PC-3 (cell line): ENCODE measurements at regions not wholly inside any gene's neighbourhood (a gene's known extent, or its start where the extent isn't known, plus 50 kb on each side); places are given as distances from the start of the nearest gene placed in this dataset.

ENCODE experiments used
- ATAC-seq: fragments of 200-7000 bp; cut with Tn5 transposase; 2 replicates; pipeline ENCODE4 v1.9.1; 2020; ENCODE audit warnings: mild to moderate bottlenecking, moderate library complexity
- BruUV-seq: library from RNA; stranded (reverse); fragments of 400-500 nt; replicated peaks from 2 replicates; lab custom pipeline; 2021; lab: Mats Ljungman, UMichigan
- CTCF ChIA-PET: fragments of 300-600 bp; sonication (Branson Sonifier 250); formaldehyde crosslinking; loops from one replicate; lab custom pipeline; 2022; ENCODE audit warnings: antibody characterized with exemption; lab: Charles Lee
- POLR2A ChIA-PET: fragments of 300-600 bp; sonication (Branson Sonifier 250); formaldehyde crosslinking; loops from one replicate; lab custom pipeline; 2022; ENCODE audit warnings: antibody characterized with exemption; ENCODE audit not compliant: unreplicated experiment; lab: Charles Lee
- DNase-seq: peaks from one replicate; pipeline ENCODE4 v3.0.0-alpha.2; 2015
- H2AFZ ChIP-seq: fragments of 300-600 bp; sonication (generic); 2 replicates; pipeline ENCODE4 v1.6.0; 2016; ENCODE audit warnings: antibody characterized with exemption, low read length
- H3F3A ChIP-seq: fragments of 300-600 bp; sonication (generic); one replicate; pipeline ENCODE4 v1.6.0; 2017; ENCODE audit warnings: antibody characterized with exemption, low read length, control low read depth, mild to moderate bottlenecking; ENCODE audit not compliant: unreplicated experiment
- H3K27ac ChIP-seq: fragments of 300-600 bp; sonication (generic); 2 replicates; pipeline ENCODE4 v1.5.1; 2016; ENCODE audit warnings: mild to moderate bottlenecking, low read length
- H3K27me3 ChIP-seq: fragments of 300-600 bp; sonication (generic); 2 replicates; pipeline ENCODE4 v1.6.1; 2016; ENCODE audit warnings: low read length, mixed read lengths
- H3K36me3 ChIP-seq: fragments of 300-600 bp; sonication (generic); 2 replicates; pipeline ENCODE4 v1.6.1; 2016; ENCODE audit warnings: low read depth, mixed run types, low read length, mixed read lengths
- H3K4me1 ChIP-seq: fragments of 300-600 bp; sonication (generic); 2 replicates; pipeline ENCODE4 v1.5.1; 2016; ENCODE audit warnings: low read length; ENCODE audit not compliant: insufficient read depth
- H3K4me2 ChIP-seq: fragments of 300-600 bp; sonication (generic); 2 replicates; pipeline ENCODE4 v1.6.0; 2016; ENCODE audit warnings: low read length
- H3K4me3 ChIP-seq: fragments of 300-600 bp; sonication (generic); 2 replicates; pipeline ENCODE4 v1.5.1; 2016; ENCODE audit warnings: mild to moderate bottlenecking, low read length, mixed read lengths
- H3K79me2 ChIP-seq: fragments of 300-600 bp; sonication (generic); 2 replicates; pipeline ENCODE4 v1.6.1; 2017; ENCODE audit warnings: low read length, mixed read lengths
- H3K9ac ChIP-seq: fragments of 300-600 bp; sonication (generic); 2 replicates; pipeline ENCODE4 v1.6.0; 2016; ENCODE audit warnings: mild to moderate bottlenecking, low read length
- H3K9me2 ChIP-seq: fragments of 300-600 bp; sonication (generic); replicated peaks from 2 replicates; pipeline ENCODE4 v1.6.1; 2016; ENCODE audit warnings: mixed run types, low read length, mixed read lengths
- H3K9me3 ChIP-seq: fragments of 300-600 bp; sonication (generic); 2 replicates; pipeline ENCODE4 v1.6.1; 2016; ENCODE audit warnings: low read length, mixed read lengths
- H4K20me1 ChIP-seq: fragments of 300-600 bp; sonication (generic); 2 replicates; pipeline ENCODE4 v1.6.1; 2016; ENCODE audit warnings: low read length, mixed read lengths
- EZH2 ChIP-seq: fragments of 300-600 bp; sonication (generic); IDR thresholded peaks from one replicate; pipeline ENCODE4 v1.6.1; 2017; ENCODE audit warnings: antibody characterized with exemption, mild to moderate bottlenecking, low read length; ENCODE audit not compliant: unreplicated experiment
- EZH2phosphoT487 ChIP-seq: fragments of 300-600 bp; sonication (generic); IDR thresholded peaks from 2 replicates; pipeline ENCODE4 v1.6.1; 2018; ENCODE audit warnings: mild to moderate bottlenecking, antibody characterized with exemption, low read length, borderline replicate concordance
- intact Hi-C: fragments of 100-400 bp; cut with micrococcal nuclease; formaldehyde crosslinking; loops from 2 replicates; pipeline ENCODE4 v1.9.0; 2023
- TF ChIP-seq, protein P1 (sequence below): fragments of 300-600 bp; sonication (generic); conservative IDR thresholded peaks from 2 replicates; pipeline ENCODE4 v1.5.1; 2017; ENCODE audit warnings: antibody characterized with exemption, low read depth, mild to moderate bottlenecking, low read length

GRCh38 chr3:59658274-59658673 lies 608.4 kb upstream of the CFAP20DC start:
- no peak overlapping the region for H3K4me3 ChIP-seq
- TF ChIP-seq EZH2 (no peak), EZH2phosphoT487 (no peak)
- TF ChIP-seq, protein P1, sequence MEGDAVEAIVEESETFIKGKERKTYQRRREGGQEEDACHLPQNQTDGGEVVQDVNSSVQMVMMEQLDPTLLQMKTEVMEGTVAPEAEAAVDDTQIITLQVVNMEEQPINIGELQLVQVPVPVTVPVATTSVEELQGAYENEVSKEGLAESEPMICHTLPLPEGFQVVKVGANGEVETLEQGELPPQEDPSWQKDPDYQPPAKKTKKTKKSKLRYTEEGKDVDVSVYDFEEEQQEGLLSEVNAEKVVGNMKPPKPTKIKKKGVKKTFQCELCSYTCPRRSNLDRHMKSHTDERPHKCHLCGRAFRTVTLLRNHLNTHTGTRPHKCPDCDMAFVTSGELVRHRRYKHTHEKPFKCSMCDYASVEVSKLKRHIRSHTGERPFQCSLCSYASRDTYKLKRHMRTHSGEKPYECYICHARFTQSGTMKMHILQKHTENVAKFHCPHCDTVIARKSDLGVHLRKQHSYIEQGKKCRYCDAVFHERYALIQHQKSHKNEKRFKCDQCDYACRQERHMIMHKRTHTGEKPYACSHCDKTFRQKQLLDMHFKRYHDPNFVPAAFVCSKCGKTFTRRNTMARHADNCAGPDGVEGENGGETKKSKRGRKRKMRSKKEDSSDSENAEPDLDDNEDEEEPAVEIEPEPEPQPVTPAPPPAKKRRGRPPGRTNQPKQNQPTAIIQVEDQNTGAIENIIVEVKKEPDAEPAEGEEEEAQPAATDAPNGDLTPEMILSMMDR, result no peak
- H2AFZ ChIP-seq, result no peak overlapping the region
- no peaks in the 10 kb centered on the region for H3K9me3 ChIP-seq
- H3F3A ChIP-seq, result no peaks in the 10 kb centered on the region
- H4K20me1 ChIP-seq, result no peaks in the 10 kb centered on the region
- no peak overlapping the region for H3K4me2 ChIP-seq
- BruUV-seq, result no TSS peak
- H3K9me2 ChIP-seq, result no peaks in the 10 kb centered on the region
- DNase-seq, result no peak
- ChIA-PET POLR2A (no interaction called here), CTCF (no interaction called here)
- no peaks in the 10 kb centered on the region for H3K36me3 ChIP-seq
- no peak overlapping the region for H3K9ac ChIP-seq
- H3K27me3 ChIP-seq, result no peaks in the 10 kb centered on the region
- H3K79me2 ChIP-seq, result no peaks in the 10 kb centered on the region
- intact Hi-C loops, result no loop called here
- H3K4me1 ChIP-seq, result peaks cover 37% of the 10 kb centered on the region
- H3K27ac ChIP-seq, result no peak overlapping the region
- ATAC-seq, result no peak

DNA sequence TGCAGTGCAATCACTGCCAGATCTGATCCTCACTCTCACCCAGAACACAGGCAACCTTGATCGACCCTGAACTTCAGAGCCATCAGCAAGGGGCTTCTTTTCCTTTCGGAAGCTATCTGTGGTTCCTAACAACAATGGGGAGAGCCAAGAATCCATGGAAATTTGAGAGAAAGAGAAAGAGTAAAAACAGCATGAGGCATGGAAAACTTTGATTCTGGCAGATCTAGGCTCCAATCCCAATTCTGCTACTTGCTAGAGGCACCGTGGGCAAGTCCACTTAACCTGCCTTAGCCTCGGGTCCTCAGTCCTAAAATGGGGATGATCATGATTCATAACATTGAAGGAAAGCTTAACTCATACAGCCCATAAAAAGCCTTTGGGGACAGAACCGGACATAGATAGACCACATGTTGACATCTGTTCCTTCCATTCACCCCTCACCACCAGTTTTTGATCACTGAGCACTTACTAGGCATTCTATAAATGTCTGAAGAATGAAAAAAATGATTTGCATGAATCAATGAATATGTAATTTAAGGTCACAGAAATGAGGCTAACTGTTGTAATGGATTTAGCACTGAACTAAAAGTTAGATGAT lies 605.7 kb upstream of the CFAP20DC start:
- ChIA-PET CTCF (no interaction called here), POLR2A (no interaction called here)
- Histone ChIP-seq H3K9me2 (no peaks in the 10 kb centered on the region), H4K20me1 (no peaks in the 10 kb centered on the region), H3K9ac (no peak overlapping the region), H3K9me3 (peaks cover 1% of the 10 kb centered on the region; the same call in 1 of the 2 replicates), H3K79me2 (no peaks in the 10 kb centered on the region), H2AFZ (no peak overlapping the region), H3K4me3 (no peak overlapping the region), H3K4me1 (peaks cover 24% of the 10 kb centered on the region), H3F3A (no peaks in the 10 kb centered on the region), H3K27me3 (no peaks in the 10 kb centered on the region), H3K27ac (no peak overlapping the region), H3K4me2 (no peak overlapping the region), H3K36me3 (no peaks in the 10 kb centered on the region)
- TF ChIP-seq EZH2, result no peak
- intact Hi-C loops, result no loop called here
- BruUV-seq, result no TSS peak
- DNase-seq (no peak), ATAC-seq (no peak)

DNA sequence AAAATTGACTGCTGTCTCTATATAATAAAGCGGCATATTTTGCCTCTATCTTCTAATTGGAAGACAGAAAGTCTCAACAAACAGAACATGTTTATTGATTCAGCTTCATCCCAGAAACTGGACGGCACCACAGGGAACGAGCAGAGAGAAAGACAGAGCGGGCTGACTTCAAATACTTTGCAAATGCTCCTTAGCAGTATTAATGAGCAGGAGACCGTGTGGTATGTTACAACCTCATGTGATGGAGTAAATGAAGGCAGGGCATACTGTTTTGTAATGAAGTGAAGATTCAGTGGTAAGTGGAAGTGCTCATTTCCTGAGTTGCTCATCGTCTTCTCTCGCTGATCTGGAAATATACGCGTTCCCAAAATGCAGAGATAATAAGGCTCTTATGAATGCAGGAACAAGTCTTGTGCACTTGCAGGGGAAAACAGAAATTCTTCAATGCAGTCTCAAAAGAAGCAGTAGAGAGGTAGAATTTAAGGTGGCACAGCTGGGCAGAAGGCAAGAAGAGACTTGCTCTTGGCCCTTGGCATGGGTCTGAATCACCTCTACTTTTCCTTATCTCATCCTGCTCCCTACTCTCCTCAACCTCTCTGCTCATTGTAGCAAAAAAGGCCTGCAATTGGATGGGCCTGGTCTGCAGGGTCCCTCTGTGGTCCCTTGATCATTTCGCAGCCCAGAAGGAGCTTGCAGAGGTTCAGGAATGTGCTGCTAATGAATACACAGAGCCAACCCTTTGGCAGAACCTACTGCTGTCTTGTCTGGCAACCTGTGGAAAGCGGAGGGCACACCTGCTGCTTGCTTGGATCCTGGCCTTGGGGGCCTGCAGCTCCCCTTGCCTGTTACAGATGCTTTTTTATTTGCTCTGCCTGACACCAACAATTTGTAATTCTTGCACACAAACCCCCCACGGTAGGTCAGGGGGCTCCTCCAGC lies 604.9 kb upstream of the CFAP20DC start:
- intact Hi-C loops, result no loop called here
- Histone ChIP-seq H3K9me2 (no peaks in the 10 kb centered on the region), H3K79me2 (no peaks in the 10 kb centered on the region), H3K4me2 (peak overlapping the region; percentile 46), H3K36me3 (no peaks in the 10 kb centered on the region), H3K4me3 (peak overlapping the region; percentile 17; the same call in 1 of the 2 replicates), H3K27me3 (no peaks in the 10 kb centered on the region), H4K20me1 (no peaks in the 10 kb centered on the region), H3K9ac (no peak overlapping the region), H3K9me3 (peaks cover 8% of the 10 kb centered on the region; the same call in 1 of the 2 replicates), H2AFZ (peak overlapping the region; percentile 70), H3F3A (no peaks in the 10 kb centered on the region), H3K4me1 (peaks cover 16% of the 10 kb centered on the region), H3K27ac (no peak overlapping the region)
- TF ChIP-seq EZH2, result no peak
- no peak for TF ChIP-seq EZH2phosphoT487
- TF ChIP-seq, protein P1, result no peak
- CTCF ChIA-PET, result no interaction called here
- POLR2A ChIA-PET, result no interaction called here
- DNase-seq, result no peak
- BruUV-seq, result no TSS peak
- ATAC-seq, result no peak
